ENCODE measurements at regions not wholly inside any gene's neighbourhood (a gene's known extent, or its start where the extent isn't known, plus 50 kb on each side); places are given as distances from the start of the nearest gene placed in this dataset.
A peak's percentile ranks its signal among the peaks of the same experiment; 100 is the strongest.

- Histone ChIP-seq H3K4me3 (ENCODE audit: low read depth, low read length, poor library complexity, severe bottlenecking) (no peak overlapping the region), H3K27me3 (replicated peaks; ENCODE audit: insufficient read depth, low read depth, low read length, poor library complexity) (no peaks in the 10 kb centered on the region), H3K27ac (ENCODE audit: low read depth, low read length, poor library complexity, severe bottlenecking) (no peak overlapping the region), H3K36me3 (ENCODE audit: insufficient read depth, low read length, poor library complexity, severe bottlenecking) (no peaks in the 10 kb centered on the region), H3K9me3 (ENCODE audit: low read depth, low read length, poor library complexity, severe bottlenecking) (no peaks in the 10 kb centered on the region), H3K4me1 (ENCODE audit: insufficient read depth, low read length, poor library complexity, severe bottlenecking) (no peaks in the 10 kb centered on the region)
- CTCF ChIA-PET = no interaction called here
- BruUV-seq (replicated peaks) = no TSS peak
- POLR2A ChIA-PET (ENCODE audit: low non-redundant PET) = no interaction called here
- DNase-seq (ENCODE audit: low spot score) = no peak
- TF ChIP-seq CTCF (conservative IDR thresholded peaks at IDR 0.05; ENCODE audit: low read depth, low read length) = no peak
- TF ChIP-seq EZH2 (IDR thresholded peaks at IDR 0.05; ENCODE audit: borderline replicate concordance, low read depth, low read length, poor library complexity, severe bottlenecking) = no peak
- intact Hi-C loops (cut with micrococcal nuclease; ENCODE audit: unreplicated experiment) = no loop called here
Observed at GRCh38 chr1:229025576-229025975, 245.3 kb upstream of the RAB4A start.

GRCh38 chr1:229027158-229027557, 243.8 kb upstream of the RAB4A start:
- Histone ChIP-seq H3K27me3 (replicated peaks; ENCODE audit: insufficient read depth, low read depth, low read length, poor library complexity) (no peaks in the 10 kb centered on the region), H3K9me3 (ENCODE audit: low read depth, low read length, poor library complexity, severe bottlenecking) (no peaks in the 10 kb centered on the region), H3K36me3 (ENCODE audit: insufficient read depth, low read length, poor library complexity, severe bottlenecking) (no peaks in the 10 kb centered on the region), H3K27ac (ENCODE audit: low read depth, low read length, poor library complexity, severe bottlenecking) (no peak overlapping the region), H3K4me1 (ENCODE audit: insufficient read depth, low read length, poor library complexity, severe bottlenecking) (no peaks in the 10 kb centered on the region), H3K4me3 (ENCODE audit: low read depth, low read length, poor library complexity, severe bottlenecking) (no peak overlapping the region)
- TF ChIP-seq EZH2 (IDR thresholded peaks at IDR 0.05; ENCODE audit: borderline replicate concordance, low read depth, low read length, poor library complexity, severe bottlenecking) (no peak), CTCF (conservative IDR thresholded peaks at IDR 0.05; ENCODE audit: low read depth, low read length) (no peak)
- intact Hi-C loops (cut with micrococcal nuclease; ENCODE audit: unreplicated experiment) = no loop called here
- ChIA-PET CTCF (no interaction called here), POLR2A (ENCODE audit: low non-redundant PET) (no interaction called here)
- no peak for DNase-seq (ENCODE audit: low spot score)
- no TSS peak for BruUV-seq (replicated peaks)

GRCh38 chr1:229027622-229028182, 243.2 kb upstream of the RAB4A start:
- peak; percentile 16 for DNase-seq (ENCODE audit: low spot score)
- no peaks in the 10 kb centered on the region for H3K27me3 ChIP-seq (replicated peaks; ENCODE audit: insufficient read depth, low read depth, low read length, poor library complexity)
- H3K9me3 ChIP-seq (ENCODE audit: low read depth, low read length, poor library complexity, severe bottlenecking) = no peaks in the 10 kb centered on the region
- CTCF ChIA-PET = no interaction called here
- TF ChIP-seq EZH2 (IDR thresholded peaks at IDR 0.05; ENCODE audit: borderline replicate concordance, low read depth, low read length, poor library complexity, severe bottlenecking) (no peak), CTCF (conservative IDR thresholded peaks at IDR 0.05; ENCODE audit: low read depth, low read length) (no peak)
- POLR2A ChIA-PET (ENCODE audit: low non-redundant PET) = no interaction called here
- intact Hi-C loops (cut with micrococcal nuclease; ENCODE audit: unreplicated experiment) = no loop called here
- H3K36me3 ChIP-seq (ENCODE audit: insufficient read depth, low read length, poor library complexity, severe bottlenecking) = no peaks in the 10 kb centered on the region
- H3K27ac ChIP-seq (ENCODE audit: low read depth, low read length, poor library complexity, severe bottlenecking) = no peak overlapping the region
- BruUV-seq (replicated peaks) = no TSS peak
- no peaks in the 10 kb centered on the region for H3K4me1 ChIP-seq (ENCODE audit: insufficient read depth, low read length, poor library complexity, severe bottlenecking)
- no peak overlapping the region for H3K4me3 ChIP-seq (ENCODE audit: low read depth, low read length, poor library complexity, severe bottlenecking)
